ENCODE measurements at regions not wholly inside any gene's neighbourhood (a gene's known extent, or its start where the extent isn't known, plus 50 kb on each side); places are given as distances from the start of the nearest gene placed in this dataset.

DNA sequence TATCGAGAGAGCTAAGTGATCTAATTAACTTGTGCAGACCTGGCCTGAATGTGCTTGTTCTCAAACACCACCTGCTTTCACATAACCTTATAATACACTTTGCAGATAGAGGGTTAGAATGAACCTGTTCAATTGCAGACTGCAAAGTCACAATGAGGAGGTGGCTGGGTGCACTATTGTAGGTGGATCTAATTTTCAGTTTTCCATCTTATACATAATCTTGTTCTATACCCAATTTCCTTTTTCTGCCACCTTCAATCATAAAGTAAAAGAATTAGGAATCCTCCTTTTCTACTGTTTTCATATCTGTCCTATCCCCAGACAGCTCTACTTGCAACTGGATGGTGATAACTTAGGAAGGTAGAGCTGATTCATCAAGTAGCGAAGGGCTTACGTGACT, 68.8 kb upstream of the APC start:
- no peak for DNase-seq

DNA sequence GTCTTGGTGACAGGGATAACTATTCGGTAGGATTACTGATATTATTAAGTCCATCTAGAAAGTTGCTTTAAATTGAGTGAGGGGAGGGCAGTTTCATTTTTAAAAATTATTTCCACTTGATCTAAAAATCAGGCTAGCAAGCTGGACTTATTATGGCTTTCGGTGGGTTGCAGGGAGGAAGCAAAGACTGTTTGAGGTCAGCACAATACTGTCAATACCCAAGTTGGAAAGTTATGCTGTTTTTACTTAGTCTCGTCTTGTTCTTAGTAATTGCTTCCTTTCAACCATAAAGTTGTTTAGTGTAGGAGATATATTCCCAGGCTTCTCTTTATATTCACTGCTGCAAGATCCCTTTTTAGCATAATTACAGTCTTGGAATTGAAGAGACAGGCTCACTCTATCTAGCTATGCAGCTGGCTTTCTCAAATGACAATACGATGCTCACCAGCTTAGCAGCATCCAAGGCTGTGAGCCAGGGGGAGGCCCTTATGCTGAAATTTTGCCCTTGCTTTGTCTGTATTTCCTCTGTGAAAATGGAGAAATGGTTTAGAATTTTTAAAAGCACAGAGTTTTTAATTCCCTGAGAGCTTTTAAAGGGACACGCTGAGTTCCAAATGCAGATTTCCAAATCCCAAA, 68.2 kb upstream of the APC start:
- no peak for DNase-seq

DNA sequence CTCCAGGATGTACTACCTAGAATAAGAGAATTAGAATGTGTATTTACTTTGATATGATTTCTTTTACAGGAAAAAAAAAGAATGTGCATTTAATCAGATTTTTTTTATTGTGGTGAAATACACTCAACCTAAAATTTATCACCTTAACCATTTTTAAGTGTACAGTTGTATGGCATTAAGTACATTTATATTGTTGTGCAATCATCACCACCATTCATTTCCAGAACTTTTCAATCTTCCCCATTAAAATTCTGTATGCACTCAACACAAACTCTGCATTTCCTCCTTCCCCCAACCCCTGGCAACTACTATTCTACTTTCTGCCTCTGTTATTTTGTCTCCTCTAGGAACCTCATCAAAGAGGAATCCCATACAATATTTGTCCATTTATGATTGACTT, 66.0 kb upstream of the APC start:
- DNase-seq: no peak

DNA sequence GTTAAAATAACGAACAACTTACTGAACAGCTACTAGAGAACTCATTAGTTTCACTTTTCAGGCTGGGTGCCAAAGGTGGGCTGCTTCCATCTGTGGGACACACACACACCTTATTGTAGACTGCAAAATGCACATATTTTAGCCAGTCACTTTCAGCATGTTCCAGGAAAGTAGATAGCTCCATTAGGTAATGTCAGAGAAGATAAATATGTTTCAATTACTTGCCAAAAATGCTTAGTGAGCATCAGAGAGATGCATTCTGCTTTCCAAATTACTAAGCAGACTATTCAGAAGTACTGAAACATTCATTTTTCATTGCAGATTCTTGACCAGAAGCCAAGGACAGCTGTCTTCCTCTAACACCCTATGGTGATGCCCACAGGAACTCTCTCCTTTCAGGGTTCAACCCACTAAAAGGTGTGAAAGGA, 56.2 kb upstream of the APC start:
- DNase-seq: no peak

DNA sequence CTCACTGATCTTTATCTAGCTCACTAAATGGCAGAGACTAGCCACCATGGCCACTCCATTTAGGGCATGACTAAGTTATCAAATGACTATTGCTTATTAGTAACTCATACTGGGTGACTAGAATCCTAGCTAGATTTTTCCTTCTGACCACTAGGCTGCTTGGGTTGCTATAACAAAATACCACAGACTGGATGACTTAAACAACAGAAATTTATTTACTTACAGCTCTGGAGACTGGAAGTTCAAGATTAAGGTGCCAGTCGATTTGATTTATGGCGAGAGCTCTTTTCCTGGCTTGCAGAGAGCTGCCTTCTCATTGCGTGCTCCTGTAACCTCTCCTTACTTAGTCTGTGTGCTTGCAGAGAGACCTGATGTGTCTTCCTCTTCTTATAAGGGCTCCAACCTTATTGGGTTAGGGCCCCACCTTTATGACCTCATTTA, 55.0 kb upstream of the APC start:
- no peak for DNase-seq

DNA sequence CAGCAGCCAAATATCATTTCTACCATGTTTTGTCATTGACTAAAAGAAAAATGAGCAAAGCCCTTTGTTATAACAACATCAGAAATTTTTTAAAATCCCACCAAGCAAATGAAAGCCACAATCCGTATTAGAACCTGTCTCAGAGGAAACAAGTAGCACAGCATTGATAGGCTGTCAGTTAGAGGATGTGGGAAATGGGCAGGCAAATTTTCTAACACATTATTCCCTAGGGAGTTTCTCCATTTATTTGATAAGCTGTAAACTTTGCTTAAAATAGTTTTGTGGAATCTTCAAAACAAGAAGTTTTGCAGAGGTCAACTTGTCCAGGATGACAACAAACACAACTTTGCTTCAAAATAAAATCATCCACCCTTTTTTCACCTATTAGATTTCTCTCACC, 53.6 kb upstream of the APC start:
- DNase-seq: no peak

DNA sequence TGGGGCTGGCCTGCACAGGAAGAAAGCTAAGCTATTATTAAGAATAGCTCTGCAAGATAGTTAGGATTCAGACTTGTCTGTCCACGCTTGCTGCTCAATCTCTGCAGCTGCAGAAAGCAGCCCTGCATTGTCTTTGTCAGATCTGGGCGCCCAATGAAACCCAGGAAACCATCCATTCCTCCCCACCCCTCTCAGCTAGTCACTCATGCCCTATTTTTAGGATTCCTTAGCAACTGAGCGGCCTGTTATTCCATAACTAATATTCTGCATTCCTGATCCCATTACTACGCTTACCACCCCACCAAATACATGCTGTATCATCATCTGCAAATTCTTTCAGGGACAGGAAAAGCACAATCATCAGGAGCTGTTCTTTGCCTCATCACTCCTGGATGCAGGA, 52.9 kb upstream of the APC start:
- no peak for DNase-seq

DNA sequence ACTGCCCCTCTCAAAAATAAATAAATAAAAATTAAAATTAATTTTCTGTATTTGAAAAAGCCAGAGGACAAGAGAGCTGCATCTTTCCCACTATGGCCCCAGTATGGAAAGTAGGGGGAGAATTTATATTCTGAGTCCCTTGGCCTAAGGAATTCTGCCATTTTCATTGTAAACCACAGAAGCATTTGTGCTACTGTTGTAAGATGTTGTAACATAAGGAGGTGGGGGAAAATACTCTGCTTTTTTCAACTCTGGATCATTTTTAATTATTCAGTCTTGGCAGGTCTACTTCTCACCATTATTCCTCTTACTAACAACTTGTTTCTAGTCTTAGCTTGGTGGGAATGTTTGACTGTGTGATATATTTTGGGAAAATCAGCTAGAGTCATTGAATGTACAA, 52.3 kb upstream of the APC start:
- no peak for DNase-seq

DNA sequence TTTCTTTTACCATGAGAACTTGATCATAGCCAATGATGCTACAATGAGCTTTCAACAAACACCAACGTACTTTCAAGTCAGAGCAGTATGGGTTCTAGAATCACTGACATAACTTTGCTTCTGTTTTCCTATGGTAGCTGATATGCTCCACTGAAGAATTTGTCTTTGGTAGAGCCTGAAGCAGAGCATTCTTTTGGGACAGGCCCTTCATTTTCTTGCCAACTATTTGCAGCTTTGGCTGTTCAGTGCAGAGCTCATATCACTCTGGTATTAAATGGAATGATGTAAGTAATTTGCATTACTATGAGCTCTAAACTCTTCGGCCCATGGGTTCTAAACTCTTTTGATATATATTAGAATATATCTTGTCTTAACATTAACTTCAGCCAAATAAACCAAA, 51.8 kb upstream of the APC start:
- DNase-seq: no peak

DNA sequence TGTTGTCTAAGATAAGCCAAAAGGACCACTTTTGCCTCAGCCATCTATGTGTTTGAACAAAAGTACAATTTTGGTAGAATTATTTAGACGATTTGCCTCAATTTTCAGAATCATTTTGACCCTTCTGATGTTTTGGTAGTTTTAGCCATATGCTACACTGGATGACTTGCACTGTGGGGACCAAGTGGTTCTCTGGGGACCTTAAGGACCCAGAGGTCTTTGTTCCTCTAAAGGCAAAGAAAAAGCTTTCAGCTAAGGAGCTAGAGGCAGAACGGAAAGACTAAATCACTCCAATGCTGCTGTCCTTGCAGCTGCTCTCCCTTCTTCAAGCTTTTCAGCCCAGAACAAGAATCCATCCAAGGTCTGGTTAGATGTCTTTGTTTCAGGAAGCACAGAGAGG, 51.0 kb upstream of the APC start:
- DNase-seq: no peak

DNA sequence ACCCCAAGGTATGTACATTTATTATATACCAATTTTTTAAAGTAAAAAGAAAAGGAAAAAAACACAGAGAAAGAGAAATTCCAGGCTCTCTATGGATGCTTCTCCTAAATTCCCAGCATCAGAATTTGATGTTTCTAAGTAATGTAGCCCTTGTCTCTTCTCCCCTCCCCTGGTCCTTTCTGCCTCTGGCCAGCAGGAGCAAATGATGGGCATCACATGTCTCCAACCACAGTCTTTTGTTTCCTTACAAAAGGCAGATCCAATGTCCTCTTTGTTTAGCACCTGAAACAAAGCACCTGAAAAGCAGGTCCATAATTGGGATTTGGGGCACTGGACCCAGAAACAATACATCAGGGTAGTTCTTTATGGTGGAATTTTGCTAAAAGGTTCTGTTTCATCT, 50.4 kb upstream of the APC start:
- DNase-seq: no peak
